H9 (cell line): ENCODE measurements at regions not wholly inside any gene's neighbourhood (a gene's known extent, or its start where the extent isn't known, plus 50 kb on each side); places are given as distances from the start of the nearest gene placed in this dataset.

Experiments used
- DNase-seq: peaks from one replicate; pipeline ENCODE4 v3.0.0-alpha.2; 2017
- H2AFZ ChIP-seq: one replicate; pipeline ENCODE4 v1.6.1; 2013; ENCODE audit warnings: mild to moderate bottlenecking, low read length, control low read depth, moderate library complexity
- H2AK5ac ChIP-seq: 2 replicates; pipeline ENCODE4 v1.6.1; 2013; ENCODE audit warnings: low read length, control low read depth, mixed read lengths; ENCODE audit not compliant: insufficient read length
- H2BK120ac ChIP-seq: one replicate; pipeline ENCODE4 v1.6.1; 2013; ENCODE audit warnings: low read depth, mild to moderate bottlenecking, low read length, control low read depth, inconsistent platforms; ENCODE audit not compliant: poor library complexity, severe bottlenecking
- H2BK12ac ChIP-seq: 2 replicates; pipeline ENCODE4 v1.6.1; 2013; ENCODE audit warnings: low read length, control low read depth, mixed read lengths, low read depth; ENCODE audit not compliant: insufficient read length
- H2BK15ac ChIP-seq: 2 replicates; pipeline ENCODE4 v1.6.1; 2013; ENCODE audit warnings: low read depth, low read length, control low read depth
- H2BK20ac ChIP-seq: one replicate; pipeline ENCODE4 v1.6.1; 2013; ENCODE audit warnings: low read depth, mild to moderate bottlenecking, low read length, control low read depth, inconsistent platforms; ENCODE audit not compliant: poor library complexity, severe bottlenecking
- H2BK5ac ChIP-seq: 2 replicates; pipeline ENCODE4 v1.6.1; 2013; ENCODE audit warnings: low read length, control low read depth, mixed read lengths; ENCODE audit not compliant: insufficient read length
- H3K14ac ChIP-seq: 2 replicates; pipeline ENCODE4 v1.6.1; 2013; ENCODE audit warnings: low read length, control low read depth; ENCODE audit not compliant: insufficient read depth
- H3K18ac ChIP-seq: 2 replicates; pipeline ENCODE4 v1.6.1; 2013; ENCODE audit warnings: low read depth, mild to moderate bottlenecking, mixed read lengths, low read length, control low read depth; ENCODE audit not compliant: insufficient read length
- H3K23ac ChIP-seq: 2 replicates; pipeline ENCODE4 v1.6.1; 2013; ENCODE audit warnings: low read length, control low read depth, mixed read lengths, low read depth; ENCODE audit not compliant: insufficient read length
- H3K23me2 ChIP-seq: 2 replicates; pipeline ENCODE4 v1.6.1; 2013; ENCODE audit warnings: low read depth, mild to moderate bottlenecking, mixed read lengths, low read length, control low read depth; ENCODE audit not compliant: insufficient read length, poor library complexity, severe bottlenecking
- H3K27ac ChIP-seq: 2 replicates; pipeline ENCODE4 v1.5.1; 2013; ENCODE audit warnings: low read length, control low read depth, mixed read lengths, low read depth; ENCODE audit not compliant: insufficient read length
- H3K27me3 ChIP-seq: 2 replicates; pipeline ENCODE4 v1.6.1; 2013; ENCODE audit warnings: low read length, control low read depth, inconsistent platforms; ENCODE audit not compliant: insufficient read depth
- H3K4ac ChIP-seq: 2 replicates; pipeline ENCODE4 v1.6.1; 2013; ENCODE audit warnings: low read depth, mild to moderate bottlenecking, control low read depth, inconsistent platforms, low read length, moderate library complexity
- H3K4me1 ChIP-seq: 2 replicates; pipeline ENCODE4 v1.6.1; 2013; ENCODE audit warnings: low read length, control low read depth, inconsistent platforms; ENCODE audit not compliant: insufficient read depth
- H3K4me2 ChIP-seq: 2 replicates; pipeline ENCODE4 v1.6.1; 2013; ENCODE audit warnings: low read length, control low read depth, mixed read lengths; ENCODE audit not compliant: insufficient read length, insufficient read depth
- H3K56ac ChIP-seq: 2 replicates; pipeline ENCODE4 v1.6.1; 2013; ENCODE audit warnings: low read depth, mild to moderate bottlenecking, mixed read lengths, low read length, control low read depth; ENCODE audit not compliant: insufficient read length
- H3K79me1 ChIP-seq: 2 replicates; pipeline ENCODE4 v1.6.1; 2013; ENCODE audit warnings: low read depth, mild to moderate bottlenecking, moderate library complexity, low read length, control low read depth, inconsistent platforms; ENCODE audit not compliant: insufficient read depth, poor library complexity, severe bottlenecking
- H3K79me2 ChIP-seq: 2 replicates; pipeline ENCODE4 v1.6.1; 2013; ENCODE audit warnings: low read length, control low read depth, inconsistent platforms; ENCODE audit not compliant: insufficient read depth
- H3K9ac ChIP-seq: 2 replicates; pipeline ENCODE4 v1.6.1; 2013; ENCODE audit warnings: low read length, control low read depth, mixed read lengths; ENCODE audit not compliant: insufficient read length; ENCODE audit errors: extremely low read depth
- H3K9me3 ChIP-seq: one replicate; pipeline ENCODE4 v1.6.1; 2013; ENCODE audit warnings: low read depth, low read length, inconsistent platforms; ENCODE audit not compliant: control insufficient read depth
- H3T11ph ChIP-seq: one replicate; pipeline ENCODE4 v1.6.1; 2013; ENCODE audit warnings: mild to moderate bottlenecking, low read length, control low read depth, inconsistent platforms
- H4K20me1 ChIP-seq: one replicate; pipeline ENCODE4 v1.6.1; 2013; ENCODE audit not compliant: control insufficient read depth, insufficient read length, insufficient read depth
- H4K5ac ChIP-seq: 2 replicates; pipeline ENCODE4 v1.6.1; 2013; ENCODE audit warnings: low read depth, mild to moderate bottlenecking, mixed read lengths, low read length, control low read depth; ENCODE audit not compliant: insufficient read length
- H4K8ac ChIP-seq: replicated peaks from 2 replicates; pipeline ENCODE4 v1.6.1; 2013; ENCODE audit warnings: low read length, control low read depth, mixed read lengths, low read depth; ENCODE audit not compliant: insufficient read length
- H4K91ac ChIP-seq: 2 replicates; pipeline ENCODE4 v1.6.1; 2013; ENCODE audit warnings: low read depth, mild to moderate bottlenecking, moderate library complexity, mixed read lengths, low read length, control low read depth; ENCODE audit not compliant: insufficient read length
- H3K27ac Mint-ChIP-seq, 3 experiments: 2 replicates in 2 of 3; 3 replicates in 1 of 3; pipeline ENCODE4 v1.8.0; 2020 to 2021; ENCODE audit warnings: mixed read lengths in 3 of 3, mild to moderate bottlenecking in 1 of 3, moderate library complexity in 1 of 3
- H3K27me3 Mint-ChIP-seq: 2 replicates; pipeline ENCODE4 v1.8.0; 2021; ENCODE audit warnings: low read depth, mild to moderate bottlenecking, moderate library complexity, mixed read lengths
- H3K36me3 Mint-ChIP-seq, 3 experiments: 2 replicates in 2 of 3; 3 replicates in 1 of 3; pipeline ENCODE4 v1.8.0; 2020 to 2021; ENCODE audit warnings: low read depth in 3 of 3, mixed read lengths in 3 of 3; ENCODE audit not compliant: insufficient read depth in 1 of 3
- H3K4me1 Mint-ChIP-seq, 2 experiments: 2 replicates each; pipeline ENCODE4 v1.8.0; 2020; ENCODE audit warnings: mixed read lengths in 2 of 2
- H3K4me3 Mint-ChIP-seq, 2 experiments: 2 replicates in 1 of 2; 3 replicates in 1 of 2; pipeline ENCODE4 v1.8.0; 2020 to 2021; ENCODE audit warnings: mild to moderate bottlenecking in 2 of 2, mixed read lengths in 2 of 2, moderate library complexity in 1 of 2
- H3K9me3 Mint-ChIP-seq, 2 experiments: 2 replicates in 1 of 2; 3 replicates in 1 of 2; pipeline ENCODE4 v1.8.0; 2020; ENCODE audit warnings: mild to moderate bottlenecking in 2 of 2, mixed read lengths in 2 of 2, moderate library complexity in 1 of 2
- CTCF ChIP-seq: fragments of 200-600 bp; sonication (generic); conservative IDR thresholded peaks from 3 replicates; pipeline ENCODE4 v1.8.0; 2021; ENCODE audit warnings: antibody characterized with exemption, mild to moderate bottlenecking
- WGBS: extraction: QIAGEN DNeasy Blood & Tissue Kit; methylation state at CpG from one replicate; pipeline ENCODE4 v1.1.7; 2013; ENCODE audit warnings: missing lambda C conversion rate, low lambda C conversion rate, mixed read lengths; ENCODE audit not compliant: insufficient read length; ENCODE audit errors: extremely low coverage; 5-methylcytosine and 5-hydroxymethylcytosine counted together

- no peak overlapping the region for H2BK20ac ChIP-seq
- H3K23ac ChIP-seq: no peak overlapping the region
- H3K4ac ChIP-seq: no peak overlapping the region
- H3K9me3 ChIP-seq: no peaks in the 10 kb centered on the region
- H4K5ac ChIP-seq: no peak overlapping the region
- Mint-ChIP-seq H3K4me3 (no peak overlapping the region), H3K4me1 (peaks cover 0 to 4% of the 10 kb centered on the region in 2 experiments; a peak in 1 of 4 replicates), H3K27me3 (no peaks in the 10 kb centered on the region; the same call in 1 of the 2 replicates), H3K27ac (no peak overlapping the region), H3K36me3 (no peaks in the 10 kb centered on the region), H3K9me3 (no peaks in the 10 kb centered on the region)
- H4K91ac ChIP-seq: no peak overlapping the region
- H2BK5ac ChIP-seq: no peak overlapping the region
- no peak overlapping the region for H3T11ph ChIP-seq
- no peaks in the 10 kb centered on the region for H3K4me1 ChIP-seq
- WGBS: no CpG with 5 or more reads among the region's 2 CpGs
- H2BK15ac ChIP-seq: no peak overlapping the region
- H3K14ac ChIP-seq: no peak overlapping the region
- no peaks in the 10 kb centered on the region for H3K27me3 ChIP-seq
- no peak overlapping the region for H2AK5ac ChIP-seq
- no peaks in the 10 kb centered on the region for H3K23me2 ChIP-seq
- H3K56ac ChIP-seq: no peak overlapping the region
- H2BK12ac ChIP-seq: no peak overlapping the region
- no peak overlapping the region for H3K9ac ChIP-seq
- H3K79me2 ChIP-seq: no peaks in the 10 kb centered on the region
- no peak overlapping the region for H3K4me2 ChIP-seq
- no peak overlapping the region for H3K18ac ChIP-seq
- no peak overlapping the region for H2AFZ ChIP-seq
- no peak overlapping the region for H3K27ac ChIP-seq
- H2BK120ac ChIP-seq: no peak overlapping the region
- H4K20me1 ChIP-seq: no peaks in the 10 kb centered on the region
- DNase-seq: no peak
- H3K79me1 ChIP-seq: no peaks in the 10 kb centered on the region
- no peak for TF ChIP-seq CTCF
- no peak overlapping the region for H4K8ac ChIP-seq
These were observed 283.0 kb downstream of the CEMIP2 start for GRCh38 chr9:71485326-71485725.
